HL-60 (cell line): ENCODE measurements at regions not wholly inside any gene's neighbourhood (a gene's known extent, or its start where the extent isn't known, plus 50 kb on each side); places are given as distances from the start of the nearest gene placed in this dataset.

Experiments
- DNase-seq, 2 experiments: peaks; one replicate each; pipeline ENCODE4 v3.0.0-alpha.2; 2010 to 2020; ENCODE audit warnings: low read depth in 1 of 2, low spot score in 1 of 2
- H3K27ac ChIP-seq: fragments of 250-450 bp; sonication (Bioruptor Pico); replicated peaks from 2 replicates; pipeline ENCODE4 v1.5.1; 2020; ENCODE audit warnings: mild to moderate bottlenecking, moderate library complexity
- H3K27me3 ChIP-seq: fragments of 250-450 bp; sonication (Bioruptor Pico); 2 replicates; pipeline ENCODE4 v1.5.1; 2021; ENCODE audit warnings: mild to moderate bottlenecking, moderate library complexity; ENCODE audit not compliant: insufficient read depth, poor library complexity, severe bottlenecking
- H3K4me3 ChIP-seq: replicated peaks from 2 replicates; pipeline ENCODE4 v1.5.1; 2011; ENCODE audit warnings: mild to moderate bottlenecking, control low read depth, low read length; ENCODE audit not compliant: insufficient read depth
- GABPA ChIP-seq: IDR thresholded peaks from 2 replicates; pipeline ENCODE4 v1.6.1; 2012; ENCODE audit warnings: low read depth
- POLR2AphosphoS5 ChIP-seq: IDR thresholded peaks from 2 replicates; pipeline ENCODE4 v1.6.1; 2012; ENCODE audit warnings: low read depth
- SPI1 ChIP-seq: IDR thresholded peaks from 2 replicates; pipeline ENCODE4 v1.6.1; 2012; ENCODE audit warnings: low read depth, mild to moderate bottlenecking, borderline replicate concordance
- TF ChIP-seq, protein P1 (sequence below): IDR thresholded peaks from 2 replicates; pipeline ENCODE4 v1.6.1; 2012; ENCODE audit warnings: low read depth; ENCODE audit not compliant: insufficient replicate concordance
- TF ChIP-seq, protein P2 (sequence below): IDR thresholded peaks from one replicate; pipeline ENCODE4 v1.5.1; 2011; ENCODE audit warnings: low read length, control low read depth, inconsistent platforms; ENCODE audit not compliant: insufficient read depth

DNA sequence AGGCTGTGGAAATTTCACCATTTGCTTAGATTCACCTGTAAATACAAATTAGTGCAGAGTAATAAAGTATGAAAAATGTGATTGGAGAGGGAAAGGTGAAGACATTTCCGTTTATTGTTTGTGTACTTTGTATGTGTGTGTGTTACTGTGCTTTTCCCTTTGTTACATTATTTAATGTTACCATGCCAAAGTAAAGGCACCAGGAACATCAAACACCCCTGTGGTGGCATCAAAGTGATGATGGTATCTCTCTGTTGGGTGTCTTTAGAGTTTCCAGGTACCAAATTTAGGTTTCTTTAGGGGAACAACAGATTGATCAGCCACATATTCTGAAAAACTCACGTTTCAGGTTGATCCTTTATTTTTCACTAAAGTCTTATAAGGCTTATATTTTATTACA is 189.0 kb upstream of the FBXO33 start:
- no peak overlapping the region for H3K27ac ChIP-seq
- TF ChIP-seq POLR2AphosphoS5 = no peak
- TF ChIP-seq, protein P1, sequence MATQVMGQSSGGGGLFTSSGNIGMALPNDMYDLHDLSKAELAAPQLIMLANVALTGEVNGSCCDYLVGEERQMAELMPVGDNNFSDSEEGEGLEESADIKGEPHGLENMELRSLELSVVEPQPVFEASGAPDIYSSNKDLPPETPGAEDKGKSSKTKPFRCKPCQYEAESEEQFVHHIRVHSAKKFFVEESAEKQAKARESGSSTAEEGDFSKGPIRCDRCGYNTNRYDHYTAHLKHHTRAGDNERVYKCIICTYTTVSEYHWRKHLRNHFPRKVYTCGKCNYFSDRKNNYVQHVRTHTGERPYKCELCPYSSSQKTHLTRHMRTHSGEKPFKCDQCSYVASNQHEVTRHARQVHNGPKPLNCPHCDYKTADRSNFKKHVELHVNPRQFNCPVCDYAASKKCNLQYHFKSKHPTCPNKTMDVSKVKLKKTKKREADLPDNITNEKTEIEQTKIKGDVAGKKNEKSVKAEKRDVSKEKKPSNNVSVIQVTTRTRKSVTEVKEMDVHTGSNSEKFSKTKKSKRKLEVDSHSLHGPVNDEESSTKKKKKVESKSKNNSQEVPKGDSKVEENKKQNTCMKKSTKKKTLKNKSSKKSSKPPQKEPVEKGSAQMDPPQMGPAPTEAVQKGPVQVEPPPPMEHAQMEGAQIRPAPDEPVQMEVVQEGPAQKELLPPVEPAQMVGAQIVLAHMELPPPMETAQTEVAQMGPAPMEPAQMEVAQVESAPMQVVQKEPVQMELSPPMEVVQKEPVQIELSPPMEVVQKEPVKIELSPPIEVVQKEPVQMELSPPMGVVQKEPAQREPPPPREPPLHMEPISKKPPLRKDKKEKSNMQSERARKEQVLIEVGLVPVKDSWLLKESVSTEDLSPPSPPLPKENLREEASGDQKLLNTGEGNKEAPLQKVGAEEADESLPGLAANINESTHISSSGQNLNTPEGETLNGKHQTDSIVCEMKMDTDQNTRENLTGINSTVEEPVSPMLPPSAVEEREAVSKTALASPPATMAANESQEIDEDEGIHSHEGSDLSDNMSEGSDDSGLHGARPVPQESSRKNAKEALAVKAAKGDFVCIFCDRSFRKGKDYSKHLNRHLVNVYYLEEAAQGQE = no peak
- no peaks in the 10 kb centered on the region for H3K27me3 ChIP-seq
- no peak for DNase-seq
- H3K4me3 ChIP-seq = no peak overlapping the region

DNA sequence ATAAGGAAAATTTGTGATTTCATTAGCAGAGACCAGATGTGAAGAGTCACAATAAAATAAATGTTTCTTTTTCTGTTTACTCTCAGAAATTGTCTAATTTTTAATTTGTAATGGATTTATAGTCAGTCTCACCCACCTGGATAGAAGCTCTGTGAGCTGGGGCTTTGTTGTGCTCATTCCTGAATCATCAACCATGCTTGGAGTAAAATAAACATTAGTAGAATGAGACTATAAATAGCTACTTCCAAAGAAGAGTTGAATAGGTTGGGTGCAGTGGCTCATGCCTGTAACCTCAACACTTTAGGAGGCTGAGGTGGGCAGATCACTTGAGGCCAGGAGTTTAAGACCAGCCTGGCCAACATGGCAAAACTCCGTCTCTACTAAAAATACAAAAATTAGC is 185.3 kb upstream of the FBXO33 start:
- no peak for DNase-seq
- H3K4me3 ChIP-seq = no peak overlapping the region
- no peak for TF ChIP-seq POLR2AphosphoS5
- TF ChIP-seq, protein P1 = no peak
- TF ChIP-seq SPI1 = no peak
- no peak for TF ChIP-seq GABPA
- TF ChIP-seq, protein P2, sequence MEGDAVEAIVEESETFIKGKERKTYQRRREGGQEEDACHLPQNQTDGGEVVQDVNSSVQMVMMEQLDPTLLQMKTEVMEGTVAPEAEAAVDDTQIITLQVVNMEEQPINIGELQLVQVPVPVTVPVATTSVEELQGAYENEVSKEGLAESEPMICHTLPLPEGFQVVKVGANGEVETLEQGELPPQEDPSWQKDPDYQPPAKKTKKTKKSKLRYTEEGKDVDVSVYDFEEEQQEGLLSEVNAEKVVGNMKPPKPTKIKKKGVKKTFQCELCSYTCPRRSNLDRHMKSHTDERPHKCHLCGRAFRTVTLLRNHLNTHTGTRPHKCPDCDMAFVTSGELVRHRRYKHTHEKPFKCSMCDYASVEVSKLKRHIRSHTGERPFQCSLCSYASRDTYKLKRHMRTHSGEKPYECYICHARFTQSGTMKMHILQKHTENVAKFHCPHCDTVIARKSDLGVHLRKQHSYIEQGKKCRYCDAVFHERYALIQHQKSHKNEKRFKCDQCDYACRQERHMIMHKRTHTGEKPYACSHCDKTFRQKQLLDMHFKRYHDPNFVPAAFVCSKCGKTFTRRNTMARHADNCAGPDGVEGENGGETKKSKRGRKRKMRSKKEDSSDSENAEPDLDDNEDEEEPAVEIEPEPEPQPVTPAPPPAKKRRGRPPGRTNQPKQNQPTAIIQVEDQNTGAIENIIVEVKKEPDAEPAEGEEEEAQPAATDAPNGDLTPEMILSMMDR = no peak
- H3K27ac ChIP-seq = no peak overlapping the region
- no peaks in the 10 kb centered on the region for H3K27me3 ChIP-seq

DNA sequence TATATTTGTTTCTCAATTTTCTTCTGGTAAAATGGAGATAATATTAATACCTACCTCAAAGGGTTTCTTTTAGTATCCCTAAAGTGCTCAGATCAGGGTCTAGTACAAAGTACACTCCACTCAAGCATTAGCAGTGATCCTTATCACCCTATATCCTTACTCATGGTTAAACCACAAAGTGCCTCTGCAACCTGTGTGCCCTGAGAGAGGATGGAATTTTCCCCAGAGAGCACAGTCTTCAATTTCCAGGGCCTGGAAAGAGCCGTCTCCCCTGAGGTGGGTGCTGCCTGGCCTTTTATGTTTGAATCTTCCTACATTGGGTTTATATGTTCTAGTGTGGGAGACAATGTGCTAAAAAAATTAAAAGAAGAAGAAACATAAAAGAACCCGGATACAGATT is 183.1 kb upstream of the FBXO33 start:
- Histone ChIP-seq H3K27ac (no peak overlapping the region), H3K27me3 (no peaks in the 10 kb centered on the region), H3K4me3 (no peak overlapping the region)
- no peak for TF ChIP-seq GABPA
- TF ChIP-seq POLR2AphosphoS5 = no peak
- TF ChIP-seq, protein P1 = no peak
- TF ChIP-seq, protein P2 = no peak
- TF ChIP-seq SPI1 = no peak
- DNase-seq = no peak
